ENCODE measurements at regions not wholly inside any gene's neighbourhood (a gene's known extent, or its start where the extent isn't known, plus 50 kb on each side); places are given as distances from the start of the nearest gene placed in this dataset.

- TF ChIP-seq CTCF (IDR thresholded peaks at IDR 0.05) (no peak), POLR2A (IDR thresholded peaks at IDR 0.05) (no peak), EP300 (IDR thresholded peaks at IDR 0.05) (no peak)
These were observed 174.2 kb downstream of the KIF2B start for GRCh38 chr17:53996890-53997289.
